ENCODE measurements at regions not wholly inside any gene's neighbourhood (a gene's known extent, or its start where the extent isn't known, plus 50 kb on each side); places are given as distances from the start of the nearest gene placed in this dataset.
"Not testable (repeated sequence)": the region's sequence is repeated elsewhere in the genome, so short reads cannot be mapped to it uniquely, and the experiment has no call there.

DNA sequence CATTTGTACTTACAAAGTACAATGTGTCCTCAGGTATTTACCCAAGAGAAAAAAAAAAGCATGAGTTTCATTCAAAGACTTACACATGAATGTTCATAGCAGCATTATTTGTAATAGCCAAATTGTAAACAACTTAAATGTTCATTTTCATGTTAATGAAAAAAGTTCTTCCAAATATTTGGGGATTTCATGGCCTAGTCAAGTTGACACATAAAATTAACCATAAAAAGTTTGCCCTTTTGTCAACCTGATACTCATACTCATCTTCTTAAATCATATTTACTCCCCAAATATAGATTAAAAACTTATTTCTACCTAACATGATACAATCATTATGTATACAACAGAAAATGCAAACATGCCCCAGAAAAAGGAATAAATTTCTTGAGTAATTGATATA lies 112.5 kb upstream of the EMCN start:
- DNase-seq: no peak

GRCh38 chr4:100609810-100610209 lies 92.0 kb upstream of the EMCN start:
- DNase-seq: no peak

DNA sequence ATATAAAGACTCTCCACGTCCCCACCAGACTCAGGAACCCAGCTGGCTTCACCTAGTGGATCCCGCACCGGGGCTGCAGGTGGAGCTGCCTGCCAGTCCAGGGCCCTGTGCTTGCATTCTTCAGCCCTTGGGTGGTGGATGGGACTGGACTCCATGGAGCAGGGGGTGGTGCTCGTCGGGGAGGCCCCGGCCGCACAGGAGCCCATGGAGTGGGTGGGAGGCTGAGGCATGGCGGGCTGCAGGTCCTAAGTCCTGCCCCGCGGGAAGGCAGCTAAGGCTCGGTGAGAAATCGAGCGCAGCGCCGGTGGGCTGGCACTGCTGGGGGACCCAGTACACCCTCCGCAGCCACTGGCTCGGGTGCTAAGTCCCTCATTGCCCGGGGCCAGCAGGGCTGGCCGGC lies 90.8 kb upstream of the EMCN start:
- DNase-seq: not testable (repeated sequence)

DNA sequence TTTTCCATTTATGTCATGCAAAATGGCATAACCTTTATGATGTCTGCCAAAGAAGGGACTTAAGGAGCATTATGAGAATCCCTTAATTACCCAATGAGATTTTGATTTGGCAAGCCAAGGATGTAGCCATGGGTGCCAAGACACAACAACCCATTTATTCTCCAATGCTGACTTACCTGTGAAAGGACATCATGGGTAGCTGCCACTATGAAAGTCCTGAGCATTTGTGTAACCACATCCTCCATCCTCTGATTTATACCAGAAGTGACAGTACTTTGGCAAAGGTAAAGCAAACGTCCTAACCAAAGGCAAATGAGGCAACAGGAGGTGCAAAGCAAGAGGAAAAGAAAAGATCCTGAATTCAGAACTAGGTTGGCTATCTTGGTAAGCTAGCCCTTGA lies 87.3 kb upstream of the EMCN start:
- DNase-seq: no peak

DNA sequence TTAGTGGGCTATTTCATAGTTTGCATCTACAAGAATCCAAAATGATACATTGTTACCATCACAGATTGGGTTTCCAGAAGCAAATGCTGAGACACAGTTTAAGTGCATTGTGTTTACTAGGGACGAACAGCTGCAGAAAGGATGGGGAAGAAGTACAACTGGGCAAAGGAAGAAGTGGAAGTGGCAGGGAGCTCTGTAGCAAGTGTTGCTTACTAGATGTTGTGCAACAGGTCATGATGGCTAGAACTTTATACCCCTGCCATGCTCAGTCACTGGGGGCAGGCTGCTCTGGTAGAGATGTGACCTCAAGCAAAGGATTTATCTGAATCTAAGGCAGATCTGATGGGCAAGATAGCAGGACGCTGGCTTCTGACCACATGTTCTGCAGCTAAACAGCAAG lies 76.1 kb upstream of the EMCN start:
- DNase-seq: no peak

DNA sequence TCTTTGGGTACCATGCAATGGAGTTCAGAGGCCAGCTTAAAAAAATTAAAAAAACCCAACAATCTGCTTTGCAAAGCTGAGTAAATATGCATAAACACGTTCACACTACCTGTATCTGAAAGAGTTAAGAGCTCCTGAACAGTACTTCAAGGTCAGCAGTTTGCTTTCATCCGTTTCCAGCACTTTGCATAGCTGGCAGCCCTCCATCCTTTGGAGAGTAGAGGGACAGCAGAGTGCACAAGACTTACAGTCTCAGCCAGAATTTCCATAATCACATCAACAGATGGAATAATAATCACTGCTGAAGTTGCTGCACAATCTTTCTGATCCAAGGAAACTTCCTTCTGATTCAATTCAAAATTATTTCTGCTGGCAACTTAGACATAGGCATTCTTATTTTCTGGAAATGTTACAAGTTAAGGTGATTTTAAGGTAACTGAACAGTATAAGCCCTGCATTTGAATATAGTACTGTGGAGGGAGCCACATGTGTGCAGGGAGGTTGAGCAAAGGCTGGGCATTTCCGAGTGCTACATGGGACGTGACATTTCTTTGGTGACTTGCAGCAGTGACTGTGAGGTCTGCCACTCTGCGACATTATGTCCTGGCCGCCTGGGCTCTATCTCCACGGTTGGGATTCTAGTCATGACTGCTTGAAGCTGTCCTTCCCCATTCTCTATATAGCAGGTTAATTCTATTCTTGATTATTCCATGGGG lies 73.5 kb upstream of the EMCN start:
- DNase-seq: peak; percentile 1

GRCh38 chr4:100590325-100590724 lies 72.5 kb upstream of the EMCN start:
- DNase-seq: no peak

GRCh38 chr4:100588076-100588475 lies 70.3 kb upstream of the EMCN start:
- DNase-seq: no peak

DNA sequence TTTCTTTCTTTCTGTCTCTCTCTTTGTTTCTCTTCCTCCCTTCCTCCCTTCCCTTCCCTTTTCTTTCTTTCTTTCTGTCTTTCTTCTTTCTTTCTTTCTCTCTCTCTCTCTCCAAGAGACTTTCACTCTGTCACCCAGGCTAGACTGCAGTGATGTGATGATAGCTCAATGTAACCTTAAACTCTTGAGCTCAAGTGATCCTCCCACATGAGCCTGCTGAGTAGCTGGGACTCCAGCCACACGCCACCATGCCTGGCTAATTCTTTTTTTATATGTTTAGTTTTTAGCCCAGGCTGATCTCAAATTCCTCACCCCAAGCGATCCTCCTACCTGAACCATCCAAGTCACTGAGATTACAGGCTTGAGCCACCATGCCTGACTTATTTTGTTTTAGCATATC lies 64.3 kb upstream of the EMCN start:
- DNase-seq: no peak

DNA sequence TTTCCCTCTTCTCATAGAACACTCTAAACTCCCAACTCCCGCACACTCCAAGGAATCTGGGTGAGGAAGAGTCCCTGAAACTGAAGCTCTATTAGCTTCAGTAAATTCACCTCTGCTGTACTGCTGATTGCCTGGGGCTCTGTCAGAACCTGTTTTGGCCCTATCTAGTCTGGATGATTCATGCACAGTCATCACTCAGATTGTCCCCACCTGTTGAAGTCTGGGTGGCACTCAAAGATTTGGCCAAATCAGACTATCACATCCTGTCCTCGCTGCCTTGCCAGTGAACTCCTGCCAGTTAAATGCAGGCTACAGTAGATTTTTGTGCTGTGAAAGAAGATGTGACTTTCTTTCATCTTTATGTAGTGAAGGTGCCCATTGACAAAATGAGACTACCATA lies 63.5 kb upstream of the EMCN start:
- DNase-seq: no peak

- DNase-seq: no peak
Measured at GRCh38 chr4:100576570-100576969, 58.7 kb upstream of the EMCN start.

GRCh38 chr4:100574607-100575006 lies 56.8 kb upstream of the EMCN start:
- DNase-seq: no peak

DNA sequence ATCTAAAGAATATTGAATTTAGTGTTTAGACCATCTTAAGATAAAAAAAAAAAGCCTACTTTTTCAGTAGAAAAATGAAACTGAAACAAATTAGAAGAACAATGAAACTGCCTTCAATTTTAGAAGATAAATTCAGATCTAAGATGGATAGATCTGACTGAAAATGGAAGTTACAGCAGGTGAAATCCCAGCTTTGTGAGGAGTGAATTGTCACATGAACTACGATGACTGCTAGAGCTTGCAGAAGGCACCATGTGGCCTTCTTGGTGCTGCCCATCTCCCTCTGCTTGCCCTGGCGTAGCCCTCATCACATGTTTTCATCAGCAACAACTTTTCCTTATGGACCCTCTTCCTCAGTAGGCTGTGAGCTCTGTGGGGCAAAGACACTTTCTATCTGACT lies 51.4 kb upstream of the EMCN start:
- no peak for DNase-seq
